ENCODE measurements at regions not wholly inside any gene's neighbourhood (a gene's known extent, or its start where the extent isn't known, plus 50 kb on each side); places are given as distances from the start of the nearest gene placed in this dataset.

DNA sequence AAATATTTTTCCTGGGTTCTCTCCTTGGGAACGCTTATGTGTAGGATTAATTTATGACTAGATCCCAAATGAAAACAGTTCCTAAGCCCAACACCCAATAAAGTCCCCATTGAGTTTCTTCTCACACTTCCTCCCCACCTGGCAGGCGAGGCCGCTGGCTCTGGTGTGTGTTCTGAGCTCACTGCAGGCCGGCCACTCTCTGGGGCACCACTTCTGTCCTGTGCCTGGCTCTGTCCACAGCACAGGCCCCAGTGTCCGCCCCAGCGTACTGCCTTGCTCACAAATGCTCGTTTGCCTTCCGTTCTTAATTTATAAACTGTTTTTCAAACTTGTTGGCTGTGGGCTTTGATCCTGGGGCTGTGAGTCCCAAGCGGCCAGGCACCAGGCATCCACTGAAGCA lies 90.6 kb downstream of the TLR5 start:
- TF ChIP-seq POLR2A (IDR thresholded peaks at IDR 0.05; ENCODE audit: control extremely low read depth in 1 of 2, low read depth in 2 of 2, low read length in 2 of 2) = no peak
- TF ChIP-seq SP1 (IDR thresholded peaks at IDR 0.05; ENCODE audit: low read depth, low read length) = no peak
- no peak for TF ChIP-seq TCF12 (IDR thresholded peaks at IDR 0.05; ENCODE audit: low read depth, low read length)
- TF ChIP-seq CTCF (IDR thresholded peaks at IDR 0.05; ENCODE audit: control extremely low read depth in 1 of 3, insufficient read depth in 1 of 3, low read depth in 1 of 3, low read length in 3 of 3) = no peak
- no peak for TF ChIP-seq TEAD4 (IDR thresholded peaks at IDR 0.05; ENCODE audit: low read depth, low read length)
- TF ChIP-seq KDM1A (IDR thresholded peaks at IDR 0.05; ENCODE audit: borderline replicate concordance, low read length) = no peak
- TF ChIP-seq, protein P1, sequence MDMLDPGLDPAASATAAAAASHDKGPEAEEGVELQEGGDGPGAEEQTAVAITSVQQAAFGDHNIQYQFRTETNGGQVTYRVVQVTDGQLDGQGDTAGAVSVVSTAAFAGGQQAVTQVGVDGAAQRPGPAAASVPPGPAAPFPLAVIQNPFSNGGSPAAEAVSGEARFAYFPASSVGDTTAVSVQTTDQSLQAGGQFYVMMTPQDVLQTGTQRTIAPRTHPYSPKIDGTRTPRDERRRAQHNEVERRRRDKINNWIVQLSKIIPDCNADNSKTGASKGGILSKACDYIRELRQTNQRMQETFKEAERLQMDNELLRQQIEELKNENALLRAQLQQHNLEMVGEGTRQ (IDR thresholded peaks at IDR 0.05; ENCODE audit: low read length) = no peak
- TF ChIP-seq POLR2AphosphoS5 (IDR thresholded peaks at IDR 0.05; ENCODE audit: low read depth, low read length) = no peak
- TF ChIP-seq SIX5 (IDR thresholded peaks at IDR 0.05; ENCODE audit: low read depth, low read length) = no peak
- no peak for TF ChIP-seq EZH2 (IDR thresholded peaks at IDR 0.05; ENCODE audit: low read depth, low read length, severe bottlenecking)
- TF ChIP-seq EP300 (IDR thresholded peaks at IDR 0.05; ENCODE audit: borderline replicate concordance in 1 of 2, low read depth in 2 of 2, low read length in 2 of 2) = no peak
- TF ChIP-seq BCL11A (IDR thresholded peaks at IDR 0.05; ENCODE audit: low read depth in 2 of 2, low read length in 2 of 2) = no peak
- no peak for TF ChIP-seq ZNF274 (IDR thresholded peaks at IDR 0.05; ENCODE audit: borderline replicate concordance, extremely low read depth, low read length)
